Panc1 (cell line): ENCODE measurements at regions not wholly inside any gene's neighbourhood (a gene's known extent, or its start where the extent isn't known, plus 50 kb on each side); places are given as distances from the start of the nearest gene placed in this dataset.

Experiments
- ATAC-seq: fragments of 200-7000 bp; cut with Tn5 transposase; 2 replicates; pipeline ENCODE4 v1.9.1; 2020; ENCODE audit warnings: mild to moderate bottlenecking, moderate library complexity
- BruUV-seq: library from RNA; stranded (reverse); fragments of 400-500 nt; replicated peaks from 2 replicates; lab custom pipeline; 2021; lab: Mats Ljungman, UMichigan
- CTCF ChIA-PET: fragments of 300-600 bp; sonication (Branson Sonifier 250); formaldehyde crosslinking; loops from one replicate; lab custom pipeline; 2022; ENCODE audit warnings: antibody characterized with exemption; lab: Charles Lee
- POLR2A ChIA-PET: fragments of 300-600 bp; sonication (Branson Sonifier 250); formaldehyde crosslinking; loops from one replicate; lab custom pipeline; 2022; ENCODE audit warnings: antibody characterized with exemption; lab: Charles Lee
- DNase-seq: peaks from one replicate; pipeline ENCODE4 v3.0.0-alpha.2; 2010; ENCODE audit warnings: low read depth, low spot score
- H3K27ac ChIP-seq: 2 replicates; pipeline ENCODE4 v1.5.1; 2011; ENCODE audit warnings: mild to moderate bottlenecking, low read length, inconsistent platforms
- H3K27me3 ChIP-seq: fragments of 200-500 bp; sonication (Bioruptor generic); 2 replicates; pipeline ENCODE4 v1.6.0; 2014; ENCODE audit warnings: low read length, inconsistent platforms; ENCODE audit not compliant: control insufficient read depth, insufficient read depth
- H3K36me3 ChIP-seq: fragments of 200-500 bp; sonication (Bioruptor generic); 2 replicates; pipeline ENCODE4 v1.5.1; 2014; ENCODE audit warnings: inconsistent platforms, mild to moderate bottlenecking, low read length, moderate library complexity; ENCODE audit not compliant: control insufficient read depth, insufficient read depth
- H3K4me1 ChIP-seq: 2 replicates; pipeline ENCODE4 v1.5.1; 2011; ENCODE audit warnings: inconsistent platforms, mild to moderate bottlenecking, low read length, moderate library complexity; ENCODE audit not compliant: control insufficient read depth, insufficient read depth
- H3K4me3 ChIP-seq, 2 experiments: 2 replicates each; pipeline ENCODE4 v1.5.1; 2011 to 2012; ENCODE audit warnings: low read depth in 2 of 2, low read length in 2 of 2, mild to moderate bottlenecking in 2 of 2, inconsistent platforms in 1 of 2, moderate library complexity in 1 of 2
- H3K9me3 ChIP-seq: fragments of 200-500 bp; sonication (Bioruptor generic); 2 replicates; pipeline ENCODE4 v1.5.1; 2014; ENCODE audit warnings: low read depth, mild to moderate bottlenecking, inconsistent platforms, low read length, moderate library complexity; ENCODE audit not compliant: control insufficient read depth, insufficient read depth
- CTCF ChIP-seq: fragments of 450-650 bp; IDR thresholded peaks from 2 replicates; pipeline ENCODE4 v1.5.1; 2017; ENCODE audit warnings: mild to moderate bottlenecking
- POLR2AphosphoS5 ChIP-seq: IDR thresholded peaks from 2 replicates; pipeline ENCODE4 v1.6.1; 2012; ENCODE audit warnings: mild to moderate bottlenecking, low read depth, low read length, moderate library complexity
- REST ChIP-seq, 2 experiments: IDR thresholded peaks; 2 replicates each; pipeline ENCODE4 v1.6.1; 2011 to 2012; ENCODE audit warnings: low read depth in 2 of 2, control low read depth in 1 of 2, low read length in 1 of 2, mild to moderate bottlenecking in 1 of 2, moderate library complexity in 1 of 2; ENCODE audit not compliant: insufficient read depth in 1 of 2
- SIN3A ChIP-seq: IDR thresholded peaks from 2 replicates; pipeline ENCODE4 v1.6.1; 2012; ENCODE audit warnings: low read depth, mild to moderate bottlenecking, low read length, moderate library complexity, borderline replicate concordance; ENCODE audit not compliant: insufficient read depth
- TCF7L2 ChIP-seq: IDR thresholded peaks from 2 replicates; pipeline ENCODE4 v1.6.1; 2011; ENCODE audit warnings: mild to moderate bottlenecking, low read depth, low read length, inconsistent platforms
- in situ Hi-C: cut with HindIII; loops from 2 replicates; pipeline ENCODE4 v1.10.0; 2016; ENCODE audit warnings: low sequenced_read_pairs, low pct_unique_long_range_greater_than_20kb
- intact Hi-C: fragments of 100-400 bp; cut with micrococcal nuclease; formaldehyde crosslinking; loops from one replicate; pipeline ENCODE4 v1.10.0; 2022; ENCODE audit not compliant: unreplicated experiment

DNA sequence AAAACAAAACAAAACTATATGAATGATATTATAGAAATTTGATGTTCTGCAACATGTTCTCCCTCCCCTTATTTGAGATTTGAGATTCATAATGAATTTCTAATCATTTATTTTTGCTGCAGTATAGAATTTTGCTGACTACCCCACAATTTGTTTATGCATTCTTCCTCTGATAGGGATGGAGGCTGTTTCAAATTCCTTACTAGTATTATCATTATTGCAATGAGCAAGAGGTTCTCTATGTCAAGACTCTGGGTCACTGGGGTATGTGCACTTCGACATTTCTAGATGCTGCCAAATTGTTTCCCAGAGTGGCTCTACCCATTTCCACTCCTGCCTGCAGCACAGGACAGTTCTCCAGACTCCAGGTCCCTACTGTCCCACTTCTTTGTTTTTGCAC is 54.9 kb upstream of the DAB2IP start:
- no TSS peak for BruUV-seq

GRCh38 chr9:121597698-121598166 is 53.7 kb upstream of the DAB2IP start:
- ChIA-PET CTCF (no interaction called here), POLR2A (no interaction called here)
- H3K4me1 ChIP-seq = no peaks in the 10 kb centered on the region
- in situ Hi-C loops = no loop called here
- BruUV-seq = no TSS peak
- DNase-seq (no peak), ATAC-seq (no peak)
- no peaks in the 10 kb centered on the region for H3K27me3 ChIP-seq
- H3K4me3 ChIP-seq = no peak overlapping the region
- TF ChIP-seq REST (IDR thresholded peaks at IDR 0.05; ENCODE audit: insufficient read depth in 1 of 2, low read depth in 2 of 2, low read length in 1 of 2) (no peak), SIN3A (no peak), POLR2AphosphoS5 (no peak)
- H3K9me3 ChIP-seq = no peaks in the 10 kb centered on the region
- intact Hi-C loops = no loop called here
- no peaks in the 10 kb centered on the region; the same call in 1 of the 2 replicates for H3K36me3 ChIP-seq
- H3K27ac ChIP-seq = no peak overlapping the region

More for the DNA sequence above, 54.9 kb upstream of the DAB2IP start:
- Histone ChIP-seq H3K27me3 (no peaks in the 10 kb centered on the region), H3K4me3 (no peak overlapping the region), H3K4me1 (no peaks in the 10 kb centered on the region), H3K27ac (no peak overlapping the region), H3K36me3 (no peaks in the 10 kb centered on the region; the same call in 1 of the 2 replicates), H3K9me3 (no peaks in the 10 kb centered on the region)
- POLR2A ChIA-PET = no interaction called here
- no peak for TF ChIP-seq POLR2AphosphoS5
- CTCF ChIA-PET = no interaction called here
- ATAC-seq = no peak
- no peak for DNase-seq
- intact Hi-C loops = no loop called here
- in situ Hi-C loops = no loop called here

DNA sequence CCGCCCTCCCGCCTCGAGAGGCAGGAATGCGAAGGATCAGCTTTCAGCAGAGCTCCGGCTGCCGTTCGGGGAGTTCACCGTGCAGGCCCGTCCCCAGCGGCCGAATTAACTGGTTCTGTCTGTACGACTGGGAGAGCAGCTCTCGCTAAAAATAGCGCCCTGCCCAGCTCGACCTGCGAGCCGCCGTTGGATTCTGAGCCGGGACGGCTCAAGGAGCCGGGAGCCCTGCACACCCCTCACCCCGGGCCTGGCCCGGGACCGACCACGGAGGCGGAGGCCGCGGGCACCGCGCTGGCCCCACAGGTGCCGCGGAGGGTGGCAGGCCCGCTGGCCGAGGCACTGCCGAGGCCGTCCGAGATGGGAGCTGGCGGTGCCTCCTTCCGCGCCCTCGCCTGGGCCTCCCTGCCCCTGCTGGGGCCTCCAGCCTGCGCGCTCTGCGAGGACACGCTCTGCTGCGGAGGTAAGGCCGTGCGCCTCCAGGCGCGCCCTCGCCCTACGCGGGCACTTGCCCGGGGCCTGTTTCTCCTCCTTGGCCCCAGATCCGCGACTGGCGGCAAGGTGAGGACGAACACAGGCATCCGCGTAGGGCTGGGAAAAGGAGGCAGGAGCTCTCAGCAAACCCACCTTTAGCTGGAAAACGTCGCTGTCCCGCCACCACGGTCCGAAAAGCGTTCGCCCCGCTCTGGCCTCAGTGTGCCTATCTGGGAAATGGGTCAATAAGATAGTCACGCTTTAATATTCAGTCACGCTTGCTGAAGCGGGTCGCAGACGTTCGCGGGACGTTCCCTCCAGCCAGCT is 53.1 kb upstream of the DAB2IP start:
- POLR2A ChIA-PET = no interaction called here
- H3K27me3 ChIP-seq = no peaks in the 10 kb centered on the region

More for the DNA sequence above, 53.1 kb upstream of the DAB2IP start:
- BruUV-seq = no TSS peak
- TF ChIP-seq TCF7L2 (no peak), SIN3A (no peak), REST (IDR thresholded peaks at IDR 0.05; ENCODE audit: insufficient read depth in 1 of 2, low read depth in 2 of 2, low read length in 1 of 2) (no peak), POLR2AphosphoS5 (no peak), CTCF (no peak)
- in situ Hi-C loops (no loop called here), intact Hi-C loops (no loop called here)
- no peaks in the 10 kb centered on the region for H3K4me1 ChIP-seq
- no peaks in the 10 kb centered on the region; the same call in 1 of the 2 replicates for H3K36me3 ChIP-seq
- ATAC-seq (no peak), DNase-seq (no peak)
- H3K27ac ChIP-seq = no peak overlapping the region
- H3K9me3 ChIP-seq = no peaks in the 10 kb centered on the region
- CTCF ChIA-PET = no interaction called here
- H3K4me3 ChIP-seq = no peak overlapping the region
